HG03039 (cell line): ENCODE measurements at regions not wholly inside any gene's neighbourhood (a gene's known extent, or its start where the extent isn't known, plus 50 kb on each side); places are given as distances from the start of the nearest gene placed in this dataset.

Source experiments
- ATAC-seq: cut with Tn5 transposase; IDR thresholded peaks from one replicate; pipeline ENCODE4 v1.9.1; 2021; ENCODE audit warnings: mild to moderate bottlenecking, moderate library complexity; ENCODE audit not compliant: unreplicated experiment

DNA sequence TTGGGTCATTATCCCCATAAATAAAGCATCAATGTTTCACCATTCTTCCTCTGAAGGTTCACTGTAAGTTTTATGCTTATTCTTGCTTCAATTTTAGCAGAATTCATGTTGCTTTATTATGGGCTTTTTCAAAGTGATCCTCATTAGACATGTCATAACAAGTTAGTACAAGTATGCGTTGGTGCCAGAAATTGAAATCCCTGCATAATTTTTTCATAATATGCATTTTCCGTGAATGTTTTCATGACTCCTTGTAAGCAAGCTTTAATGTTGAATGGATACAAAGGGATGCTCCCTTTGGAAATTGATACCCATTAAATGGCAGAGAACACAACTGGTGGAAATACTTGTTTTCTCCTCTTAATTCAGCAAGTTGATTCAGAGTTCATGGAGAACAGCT is 179.7 kb downstream of the ST6GAL2 start:
- no peak for ATAC-seq

DNA sequence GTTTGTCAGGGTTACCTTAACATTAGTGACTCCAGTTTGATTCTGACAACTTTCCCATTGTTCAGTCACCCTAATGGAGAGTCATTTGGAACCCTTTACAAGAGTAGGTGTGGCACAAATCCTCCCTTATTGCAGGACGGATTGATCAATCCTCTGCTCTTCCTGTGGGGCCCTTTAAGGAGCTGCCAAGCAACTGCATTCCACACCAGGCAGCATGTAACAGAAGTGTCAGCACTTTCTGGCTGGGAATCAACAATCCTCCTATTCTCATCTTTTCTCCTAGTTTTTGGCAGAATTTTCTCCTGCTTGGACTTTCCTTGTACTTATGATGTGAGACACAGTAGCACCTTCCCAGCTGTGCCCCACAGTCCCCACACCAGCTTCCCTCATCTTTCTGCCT is 177.8 kb downstream of the ST6GAL2 start:
- no peak for ATAC-seq

DNA sequence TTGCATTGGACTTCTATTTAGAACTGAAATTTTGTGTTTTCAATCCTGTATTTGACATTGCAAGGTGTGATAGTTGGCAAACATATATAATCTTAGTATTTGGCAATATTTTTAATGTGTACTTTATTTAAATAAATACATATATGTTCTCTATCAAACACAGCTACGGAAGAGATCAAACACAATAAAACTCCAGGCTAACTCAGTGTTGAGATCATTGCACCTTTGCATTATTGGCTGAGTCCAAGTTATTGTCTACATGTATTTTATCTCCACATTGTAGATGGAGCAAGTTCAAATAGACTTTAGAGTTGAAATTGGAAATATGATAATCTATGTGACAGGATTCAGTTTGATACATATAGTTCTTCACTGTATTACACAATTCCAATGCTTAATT is 176.7 kb downstream of the ST6GAL2 start:
- ATAC-seq, result no peak

DNA sequence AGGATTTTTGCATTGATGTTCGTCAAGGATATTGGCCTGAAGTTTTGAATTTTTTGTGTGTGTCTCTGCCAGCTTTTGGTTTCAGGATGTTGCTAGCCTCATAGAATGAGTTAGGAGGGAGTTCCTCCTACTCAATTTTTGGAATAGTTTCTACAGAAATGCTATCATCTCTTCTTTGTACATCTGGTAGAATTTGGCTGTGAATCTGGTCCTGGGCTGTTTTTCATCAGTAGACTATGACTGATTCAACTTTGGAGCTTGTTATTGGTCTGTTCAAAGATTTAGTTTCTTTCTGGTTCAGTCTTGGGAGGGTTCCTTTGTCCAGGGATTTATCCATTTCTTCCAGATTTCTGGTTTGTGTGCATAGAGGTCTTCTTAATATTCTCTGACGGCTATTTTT is 166.7 kb downstream of the ST6GAL2 start:
- no peak for ATAC-seq

DNA sequence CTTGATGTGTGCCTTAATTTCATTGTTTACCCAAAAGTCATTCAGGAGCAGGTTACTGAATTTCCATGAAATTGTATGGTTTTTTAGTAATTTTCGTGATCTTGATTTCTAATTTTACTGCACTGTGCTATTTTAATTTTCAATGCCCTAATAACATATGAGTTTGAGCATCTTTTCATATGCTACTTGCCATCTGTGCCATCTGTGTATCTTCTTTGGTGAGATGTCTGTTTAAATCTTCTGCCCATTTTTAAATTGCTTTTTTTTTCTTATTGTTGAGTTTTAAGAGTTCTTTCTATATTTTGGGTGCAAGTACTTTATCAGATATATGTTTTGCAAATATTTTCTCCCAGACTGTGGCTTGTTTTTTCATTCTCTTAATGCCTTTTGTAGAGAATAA is 165.9 kb downstream of the ST6GAL2 start:
- ATAC-seq, result no peak

DNA sequence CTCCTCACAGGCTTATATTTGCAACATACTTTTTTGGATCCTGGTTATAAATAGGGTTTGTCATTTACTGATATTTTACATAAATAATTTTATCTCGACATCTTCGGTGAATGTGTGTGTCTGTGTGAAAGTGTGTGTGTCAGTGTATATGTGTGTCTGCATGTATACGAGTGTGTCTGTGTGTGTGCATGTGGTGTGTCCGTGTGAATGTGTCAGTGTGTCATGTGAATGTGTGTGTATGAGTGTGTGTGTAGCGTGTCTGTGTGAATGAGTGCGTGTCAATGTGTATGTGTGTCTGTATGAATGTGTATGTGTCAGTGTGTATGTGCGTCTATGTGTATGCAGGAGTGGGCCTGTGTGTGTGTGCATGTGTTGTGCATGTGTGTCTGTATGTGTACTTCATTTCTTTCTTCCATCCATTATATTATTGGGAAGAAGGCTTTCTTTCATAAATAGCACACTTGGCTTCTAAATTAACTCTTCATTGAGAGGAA is 161.6 kb downstream of the ST6GAL2 start:
- no peak for ATAC-seq

DNA sequence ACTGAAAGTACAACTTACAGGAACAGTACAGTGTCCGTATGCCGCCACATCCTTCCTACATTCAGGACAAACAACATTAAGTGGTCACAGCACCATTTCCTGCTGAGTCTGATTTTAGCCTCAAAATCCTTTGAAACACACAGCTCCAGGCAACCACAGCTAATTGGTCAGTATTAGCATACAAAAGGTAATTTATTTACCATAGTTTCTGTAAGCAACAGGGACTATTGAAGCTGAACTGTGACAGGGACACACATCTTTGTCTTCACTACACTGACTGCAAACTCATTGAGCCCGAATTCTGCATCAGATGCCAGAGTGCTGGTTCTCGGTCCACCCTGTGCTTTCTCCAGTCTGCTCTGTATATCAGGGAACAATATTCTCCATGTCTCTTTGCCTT is 151.8 kb downstream of the ST6GAL2 start:
- no peak for ATAC-seq

DNA sequence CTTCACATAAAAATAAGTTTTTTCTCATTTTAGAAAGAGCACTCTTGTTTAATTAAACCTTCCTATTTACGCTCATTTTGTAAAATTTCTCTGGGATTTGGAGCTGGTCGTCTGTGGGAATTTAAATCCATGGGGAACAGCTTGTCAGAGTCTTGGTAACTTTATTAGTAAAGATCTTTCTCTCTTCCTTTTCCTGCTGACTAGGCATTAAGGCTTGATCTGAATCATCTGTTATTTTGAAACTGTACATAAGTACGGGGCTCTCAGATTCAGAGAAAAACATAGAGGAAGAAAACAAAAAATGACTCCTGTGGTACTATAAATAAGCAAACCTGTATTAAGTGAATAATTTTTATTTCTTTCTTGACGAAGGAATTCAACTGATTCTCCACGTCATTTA is 150.2 kb downstream of the ST6GAL2 start:
- no peak for ATAC-seq

DNA sequence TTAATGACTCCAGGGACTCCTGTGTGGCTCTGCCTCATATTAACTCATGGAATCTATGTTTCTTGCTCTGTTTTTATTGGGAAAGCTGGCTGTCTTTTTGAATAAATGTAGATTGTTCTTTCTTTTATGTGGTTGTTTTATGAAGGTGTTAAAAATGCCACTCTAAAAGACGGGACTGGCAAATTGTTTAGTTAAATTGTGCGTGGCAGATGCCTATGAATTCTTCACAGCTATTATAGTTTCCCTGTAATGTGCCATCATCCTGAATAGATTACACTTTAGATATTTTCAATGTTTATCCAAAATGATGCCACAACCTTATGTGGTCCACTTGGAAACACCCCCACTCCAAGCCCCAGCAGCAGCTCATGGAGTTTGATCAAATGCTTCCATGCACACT is 149.7 kb downstream of the ST6GAL2 start:
- ATAC-seq, result no peak

DNA sequence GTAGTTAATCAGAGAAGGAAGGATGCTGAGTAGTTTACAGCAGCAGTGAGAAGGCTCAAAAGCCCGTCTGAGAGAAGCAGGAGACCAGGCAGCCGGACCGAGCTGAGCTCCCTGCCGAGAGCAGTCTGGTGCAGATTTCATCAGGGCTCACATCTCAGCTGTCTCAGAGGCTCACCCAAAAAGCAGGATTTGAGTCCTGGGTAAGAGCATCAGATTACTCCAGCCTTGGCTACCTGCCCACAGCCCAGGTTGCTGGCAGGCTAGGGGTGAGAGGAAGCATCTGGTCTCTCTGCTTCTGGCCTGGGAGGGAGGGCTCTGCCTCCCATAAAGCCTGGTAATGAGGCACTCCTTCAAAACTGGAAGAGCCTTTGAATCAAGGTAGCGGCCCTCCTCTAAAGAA is 140.5 kb downstream of the ST6GAL2 start:
- ATAC-seq, result no peak

DNA sequence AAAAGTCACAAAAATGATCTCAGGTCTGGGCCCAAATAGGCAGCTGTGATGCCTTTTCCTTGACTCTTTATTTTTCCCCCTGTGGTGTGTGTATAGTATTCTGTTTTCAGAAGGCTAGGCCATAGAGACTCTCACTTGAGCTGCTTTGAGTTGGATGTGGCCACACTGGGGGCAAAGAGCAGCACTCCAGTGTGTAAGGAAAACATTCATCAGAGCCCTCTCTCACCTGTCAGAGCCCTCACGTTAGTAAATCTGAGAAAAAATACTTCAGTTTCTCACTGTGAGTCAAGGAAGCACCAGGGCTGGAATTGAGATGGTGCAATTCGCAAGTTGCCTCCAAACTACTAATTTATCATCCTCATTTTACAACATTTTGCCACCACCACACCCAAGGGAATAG is 136.1 kb downstream of the ST6GAL2 start:
- ATAC-seq, result no peak
